ENCODE measurements at regions not wholly inside any gene's neighbourhood (a gene's known extent, or its start where the extent isn't known, plus 50 kb on each side); places are given as distances from the start of the nearest gene placed in this dataset.

DNA sequence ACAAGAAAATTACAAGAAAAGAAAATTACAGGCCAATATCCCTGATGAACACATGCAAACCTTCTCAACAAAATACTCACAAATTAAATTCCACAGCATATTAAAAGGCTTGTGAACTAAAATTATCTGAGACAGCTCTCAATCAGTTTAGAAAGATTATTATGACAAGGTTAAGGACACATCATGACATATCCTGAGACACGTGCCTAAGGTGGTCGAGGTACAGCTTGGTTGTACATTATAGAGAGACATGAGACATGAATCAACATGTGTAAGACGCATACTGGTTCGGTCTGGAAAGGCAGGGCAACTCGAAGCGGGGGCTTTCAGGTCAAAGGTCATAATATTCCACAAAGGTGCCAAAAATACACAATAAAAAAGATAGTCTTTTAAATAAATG, 598.3 kb upstream of the REG3G start:
- no peak for DNase-seq (ENCODE audit: low read depth in 2 of 2)
- no peaks in the 10 kb centered on the region for H4K20me1 ChIP-seq (ENCODE audit: control insufficient read depth, extremely low read depth, insufficient read depth, low read length)
- H3K79me2 ChIP-seq (ENCODE audit: control insufficient read depth, insufficient read depth, low read length) = no peaks in the 10 kb centered on the region
- H2AFZ ChIP-seq (ENCODE audit: low read length) = no peak overlapping the region
- no peaks in the 10 kb centered on the region for H3K36me3 ChIP-seq (ENCODE audit: control insufficient read depth, insufficient read depth, low read length)
- H3K9me3 ChIP-seq (ENCODE audit: control insufficient read depth, insufficient read depth, low read depth, low read length) = no peaks in the 10 kb centered on the region
- no peak overlapping the region for H3K9ac ChIP-seq (ENCODE audit: insufficient read depth, low read length)
- H3K27me3 ChIP-seq (ENCODE audit: control insufficient read depth, insufficient read depth, low read length) = no peaks in the 10 kb centered on the region
- H3K4me3 ChIP-seq (replicated peaks in 1 of 4; ENCODE audit: control extremely low read depth in 1 of 4, insufficient read depth in 1 of 4, low read depth in 3 of 4, low read length in 4 of 4) = no peak overlapping the region
- no peaks in the 10 kb centered on the region for H3K4me1 ChIP-seq (ENCODE audit: control insufficient read depth, extremely low read depth, insufficient read depth, low read length)
- TF ChIP-seq EZH2 (IDR thresholded peaks at IDR 0.05; ENCODE audit: low read length, missing control alignments) = no peak
- TF ChIP-seq, protein P1, sequence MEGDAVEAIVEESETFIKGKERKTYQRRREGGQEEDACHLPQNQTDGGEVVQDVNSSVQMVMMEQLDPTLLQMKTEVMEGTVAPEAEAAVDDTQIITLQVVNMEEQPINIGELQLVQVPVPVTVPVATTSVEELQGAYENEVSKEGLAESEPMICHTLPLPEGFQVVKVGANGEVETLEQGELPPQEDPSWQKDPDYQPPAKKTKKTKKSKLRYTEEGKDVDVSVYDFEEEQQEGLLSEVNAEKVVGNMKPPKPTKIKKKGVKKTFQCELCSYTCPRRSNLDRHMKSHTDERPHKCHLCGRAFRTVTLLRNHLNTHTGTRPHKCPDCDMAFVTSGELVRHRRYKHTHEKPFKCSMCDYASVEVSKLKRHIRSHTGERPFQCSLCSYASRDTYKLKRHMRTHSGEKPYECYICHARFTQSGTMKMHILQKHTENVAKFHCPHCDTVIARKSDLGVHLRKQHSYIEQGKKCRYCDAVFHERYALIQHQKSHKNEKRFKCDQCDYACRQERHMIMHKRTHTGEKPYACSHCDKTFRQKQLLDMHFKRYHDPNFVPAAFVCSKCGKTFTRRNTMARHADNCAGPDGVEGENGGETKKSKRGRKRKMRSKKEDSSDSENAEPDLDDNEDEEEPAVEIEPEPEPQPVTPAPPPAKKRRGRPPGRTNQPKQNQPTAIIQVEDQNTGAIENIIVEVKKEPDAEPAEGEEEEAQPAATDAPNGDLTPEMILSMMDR (conservative IDR thresholded peaks at IDR 0.05 in 1 of 2, IDR thresholded peaks at IDR 0.05 in 1 of 2; ENCODE audit: low read depth in 1 of 2, low read length in 2 of 2) = no peak
- no peak overlapping the region for H3K4me2 ChIP-seq (ENCODE audit: extremely low read depth, insufficient read depth, low read length)
- H3K27ac ChIP-seq (ENCODE audit: insufficient read depth, low read length) = no peak overlapping the region

DNA sequence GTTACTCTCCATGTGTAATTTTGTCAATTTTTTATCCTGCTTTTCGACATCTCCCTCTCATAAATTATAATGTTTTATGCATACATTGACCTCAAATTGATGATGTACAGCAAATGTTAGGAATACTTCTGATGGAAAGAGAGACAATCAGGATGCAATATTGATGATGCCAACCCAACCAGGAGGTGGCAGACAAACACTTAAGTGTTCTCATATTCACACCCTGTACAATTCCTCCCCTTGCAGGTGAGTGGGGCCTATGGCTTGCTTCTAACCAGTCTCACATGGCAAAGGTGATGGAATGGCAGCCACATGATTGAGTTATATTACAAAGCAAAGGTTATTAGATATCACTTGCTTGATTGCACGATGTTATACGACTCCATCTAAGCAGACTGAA, 594.3 kb upstream of the REG3G start:
- Histone ChIP-seq H3K4me2 (ENCODE audit: extremely low read depth, insufficient read depth, low read length) (no peak overlapping the region), H3K4me3 (replicated peaks in 1 of 4; ENCODE audit: control extremely low read depth in 1 of 4, insufficient read depth in 1 of 4, low read depth in 3 of 4, low read length in 4 of 4) (no peak overlapping the region), H2AFZ (ENCODE audit: low read length) (no peak overlapping the region), H3K9ac (ENCODE audit: insufficient read depth, low read length) (no peak overlapping the region), H3K36me3 (ENCODE audit: control insufficient read depth, insufficient read depth, low read length) (no peaks in the 10 kb centered on the region), H3K27ac (ENCODE audit: insufficient read depth, low read length) (no peak overlapping the region), H3K9me3 (ENCODE audit: control insufficient read depth, insufficient read depth, low read depth, low read length) (no peaks in the 10 kb centered on the region), H3K27me3 (ENCODE audit: control insufficient read depth, insufficient read depth, low read length) (no peaks in the 10 kb centered on the region), H3K4me1 (ENCODE audit: control insufficient read depth, extremely low read depth, insufficient read depth, low read length) (no peaks in the 10 kb centered on the region), H3K79me2 (ENCODE audit: control insufficient read depth, insufficient read depth, low read length) (no peaks in the 10 kb centered on the region), H4K20me1 (ENCODE audit: control insufficient read depth, extremely low read depth, insufficient read depth, low read length) (no peaks in the 10 kb centered on the region)
- no peak for DNase-seq (ENCODE audit: low read depth in 2 of 2)
- TF ChIP-seq EZH2 (IDR thresholded peaks at IDR 0.05; ENCODE audit: low read length, missing control alignments) = no peak
- TF ChIP-seq, protein P1 (conservative IDR thresholded peaks at IDR 0.05 in 1 of 2, IDR thresholded peaks at IDR 0.05 in 1 of 2; ENCODE audit: low read depth in 1 of 2, low read length in 2 of 2) = no peak

- Histone ChIP-seq H2AFZ (ENCODE audit: low read length) (no peak overlapping the region), H3K36me3 (ENCODE audit: control insufficient read depth, insufficient read depth, low read length) (no peaks in the 10 kb centered on the region), H3K27me3 (ENCODE audit: control insufficient read depth, insufficient read depth, low read length) (no peaks in the 10 kb centered on the region), H3K9me3 (ENCODE audit: control insufficient read depth, insufficient read depth, low read depth, low read length) (no peaks in the 10 kb centered on the region), H3K4me1 (ENCODE audit: control insufficient read depth, extremely low read depth, insufficient read depth, low read length) (no peaks in the 10 kb centered on the region), H3K9ac (ENCODE audit: insufficient read depth, low read length) (no peak overlapping the region), H4K20me1 (ENCODE audit: control insufficient read depth, extremely low read depth, insufficient read depth, low read length) (no peaks in the 10 kb centered on the region), H3K4me2 (ENCODE audit: extremely low read depth, insufficient read depth, low read length) (no peak overlapping the region), H3K27ac (ENCODE audit: insufficient read depth, low read length) (no peak overlapping the region), H3K4me3 (replicated peaks in 1 of 4; ENCODE audit: control extremely low read depth in 1 of 4, insufficient read depth in 1 of 4, low read depth in 3 of 4, low read length in 4 of 4) (no peak overlapping the region), H3K79me2 (ENCODE audit: control insufficient read depth, insufficient read depth, low read length) (no peaks in the 10 kb centered on the region)
- TF ChIP-seq EZH2 (IDR thresholded peaks at IDR 0.05; ENCODE audit: low read length, missing control alignments) = no peak
- TF ChIP-seq, protein P1 (conservative IDR thresholded peaks at IDR 0.05 in 1 of 2, IDR thresholded peaks at IDR 0.05 in 1 of 2; ENCODE audit: low read depth in 1 of 2, low read length in 2 of 2) = no peak
- DNase-seq (ENCODE audit: low read depth in 2 of 2) = no peak
Observed at GRCh38 chr2:78439122-78439521, 586.4 kb upstream of the REG3G start.
